ENCODE measurements at regions not wholly inside any gene's neighbourhood (a gene's known extent, or its start where the extent isn't known, plus 50 kb on each side); places are given as distances from the start of the nearest gene placed in this dataset.

DNA sequence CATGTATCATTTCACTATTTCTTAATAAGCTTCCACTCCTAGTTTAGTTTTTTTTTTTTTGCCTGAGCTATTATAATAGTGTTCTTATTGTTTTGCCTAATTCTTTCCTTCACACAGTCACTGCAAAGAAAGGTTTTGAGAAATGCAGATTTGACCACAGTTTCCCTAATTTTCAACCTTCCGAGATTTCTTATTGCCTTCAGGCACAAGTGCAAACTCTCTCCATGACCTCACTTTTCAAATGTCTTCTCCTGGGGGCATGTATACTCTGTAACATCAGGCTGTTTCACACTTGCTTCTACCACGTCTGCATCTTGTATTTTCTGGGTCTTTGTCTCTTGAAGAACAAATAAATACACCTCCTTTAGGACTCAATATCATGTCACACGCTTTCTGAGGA, 339.0 kb upstream of the CITED2 start:
- DNase-seq (ENCODE audit: low read depth), result no peak
- TF ChIP-seq, protein P1, sequence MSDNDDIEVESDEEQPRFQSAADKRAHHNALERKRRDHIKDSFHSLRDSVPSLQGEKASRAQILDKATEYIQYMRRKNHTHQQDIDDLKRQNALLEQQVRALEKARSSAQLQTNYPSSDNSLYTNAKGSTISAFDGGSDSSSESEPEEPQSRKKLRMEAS (IDR thresholded peaks at IDR 0.05; ENCODE audit: low read depth, low read length), result no peak
- TF ChIP-seq POLR2A (IDR thresholded peaks at IDR 0.05; ENCODE audit: extremely low read depth, insufficient read length) (no peak), MYC (IDR thresholded peaks at IDR 0.05; ENCODE audit: low read depth, low read length) (no peak)
- TF ChIP-seq, protein P2, sequence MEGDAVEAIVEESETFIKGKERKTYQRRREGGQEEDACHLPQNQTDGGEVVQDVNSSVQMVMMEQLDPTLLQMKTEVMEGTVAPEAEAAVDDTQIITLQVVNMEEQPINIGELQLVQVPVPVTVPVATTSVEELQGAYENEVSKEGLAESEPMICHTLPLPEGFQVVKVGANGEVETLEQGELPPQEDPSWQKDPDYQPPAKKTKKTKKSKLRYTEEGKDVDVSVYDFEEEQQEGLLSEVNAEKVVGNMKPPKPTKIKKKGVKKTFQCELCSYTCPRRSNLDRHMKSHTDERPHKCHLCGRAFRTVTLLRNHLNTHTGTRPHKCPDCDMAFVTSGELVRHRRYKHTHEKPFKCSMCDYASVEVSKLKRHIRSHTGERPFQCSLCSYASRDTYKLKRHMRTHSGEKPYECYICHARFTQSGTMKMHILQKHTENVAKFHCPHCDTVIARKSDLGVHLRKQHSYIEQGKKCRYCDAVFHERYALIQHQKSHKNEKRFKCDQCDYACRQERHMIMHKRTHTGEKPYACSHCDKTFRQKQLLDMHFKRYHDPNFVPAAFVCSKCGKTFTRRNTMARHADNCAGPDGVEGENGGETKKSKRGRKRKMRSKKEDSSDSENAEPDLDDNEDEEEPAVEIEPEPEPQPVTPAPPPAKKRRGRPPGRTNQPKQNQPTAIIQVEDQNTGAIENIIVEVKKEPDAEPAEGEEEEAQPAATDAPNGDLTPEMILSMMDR (IDR thresholded peaks at IDR 0.05; ENCODE audit: low read depth, low read length), result no peak
- H3K4me3 ChIP-seq (ENCODE audit: low read depth, low read length), result no peak overlapping the region

DNA sequence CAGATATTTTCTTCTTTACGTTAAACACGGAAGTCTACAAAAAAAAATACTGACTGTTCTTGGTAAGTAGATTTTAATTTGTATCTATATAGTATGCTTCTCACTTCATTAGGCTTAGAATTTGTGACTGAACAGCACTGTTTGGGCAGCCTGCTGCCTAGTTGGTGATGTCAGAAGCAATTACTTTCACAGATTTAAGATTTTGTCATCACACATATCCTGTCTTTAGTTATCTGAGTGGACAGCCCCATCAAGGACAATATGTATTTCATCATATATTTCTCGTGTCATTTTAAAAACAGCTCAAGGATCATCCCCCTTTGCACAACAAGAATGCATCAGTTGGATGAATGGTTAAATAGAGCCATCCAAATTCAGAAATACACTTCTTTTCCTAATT, 338.4 kb upstream of the CITED2 start:
- TF ChIP-seq, protein P2 (IDR thresholded peaks at IDR 0.05; ENCODE audit: low read depth, low read length), result no peak
- no peak for TF ChIP-seq MYC (IDR thresholded peaks at IDR 0.05; ENCODE audit: low read depth, low read length)
- no peak overlapping the region for H3K4me3 ChIP-seq (ENCODE audit: low read depth, low read length)
- no peak for DNase-seq (ENCODE audit: low read depth)

DNA sequence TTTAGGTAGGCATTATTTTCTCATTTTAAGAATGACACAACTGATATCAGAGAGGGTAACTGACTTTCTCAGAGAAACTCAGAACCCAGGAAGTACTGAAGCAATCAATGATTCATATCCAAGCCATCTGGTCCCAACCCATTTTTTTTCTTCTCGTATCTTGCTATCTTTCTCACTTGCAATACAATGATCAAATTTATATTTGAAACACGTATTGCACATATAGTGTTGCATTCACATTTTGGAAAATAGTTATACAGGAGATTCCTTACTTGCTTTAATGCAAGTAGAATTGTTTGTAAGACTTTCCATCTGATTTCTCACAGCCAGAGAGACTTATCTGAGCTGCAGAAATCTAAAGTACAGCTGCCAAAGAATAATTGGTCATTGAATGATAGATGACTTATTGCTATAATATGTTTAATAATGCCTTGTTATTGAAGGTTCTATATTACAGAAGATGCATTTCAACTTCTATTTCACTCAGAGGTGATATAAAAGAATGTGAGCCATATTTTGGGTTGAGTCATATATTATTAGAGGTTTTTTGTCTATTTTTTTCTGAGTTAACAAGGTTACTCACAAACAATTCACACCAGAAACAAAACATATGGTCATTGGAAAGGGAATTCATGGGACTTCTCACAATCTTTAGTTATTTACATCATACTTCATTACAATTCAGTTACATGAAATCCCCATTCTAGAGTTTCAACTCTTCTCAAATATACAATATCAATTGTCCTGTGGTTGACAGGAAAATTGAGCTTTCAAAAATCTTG, 337.5 kb upstream of the CITED2 start:
- DNase-seq (ENCODE audit: low read depth), result no peak
- H3K4me3 ChIP-seq (ENCODE audit: low read depth, low read length), result no peak overlapping the region
- no peak for TF ChIP-seq MYC (IDR thresholded peaks at IDR 0.05; ENCODE audit: low read depth, low read length)
- TF ChIP-seq, protein P1 (IDR thresholded peaks at IDR 0.05; ENCODE audit: low read depth, low read length), result no peak
- TF ChIP-seq POLR2A (IDR thresholded peaks at IDR 0.05; ENCODE audit: extremely low read depth, insufficient read length), result no peak
- TF ChIP-seq, protein P2 (IDR thresholded peaks at IDR 0.05; ENCODE audit: low read depth, low read length), result no peak

DNA sequence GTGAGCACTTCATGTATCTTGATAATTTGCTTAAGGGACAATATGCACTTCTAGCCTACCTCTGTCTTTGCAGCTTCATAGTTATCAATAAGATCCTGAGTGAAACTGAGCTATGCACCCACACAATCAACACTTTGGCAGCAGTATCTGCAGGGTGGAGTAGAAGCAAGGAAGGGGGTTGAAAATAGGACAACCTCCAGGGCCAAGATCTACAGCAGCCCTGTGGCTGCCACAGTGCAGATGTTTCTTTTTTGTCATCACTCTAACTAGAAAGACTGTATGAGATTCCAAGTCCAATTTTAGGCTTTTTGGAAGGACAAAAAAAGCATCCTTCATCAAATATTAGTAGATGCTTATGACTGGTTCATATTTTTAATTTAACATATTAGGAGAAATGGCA, 336.1 kb upstream of the CITED2 start:
- TF ChIP-seq MYC (IDR thresholded peaks at IDR 0.05; ENCODE audit: low read depth, low read length), result no peak
- TF ChIP-seq, protein P2 (IDR thresholded peaks at IDR 0.05; ENCODE audit: low read depth, low read length), result no peak
- no peak for TF ChIP-seq POLR2A (IDR thresholded peaks at IDR 0.05; ENCODE audit: extremely low read depth, insufficient read length)
- TF ChIP-seq, protein P1 (IDR thresholded peaks at IDR 0.05; ENCODE audit: low read depth, low read length), result no peak
- H3K4me3 ChIP-seq (ENCODE audit: low read depth, low read length), result no peak overlapping the region
- no peak for DNase-seq (ENCODE audit: low read depth)

DNA sequence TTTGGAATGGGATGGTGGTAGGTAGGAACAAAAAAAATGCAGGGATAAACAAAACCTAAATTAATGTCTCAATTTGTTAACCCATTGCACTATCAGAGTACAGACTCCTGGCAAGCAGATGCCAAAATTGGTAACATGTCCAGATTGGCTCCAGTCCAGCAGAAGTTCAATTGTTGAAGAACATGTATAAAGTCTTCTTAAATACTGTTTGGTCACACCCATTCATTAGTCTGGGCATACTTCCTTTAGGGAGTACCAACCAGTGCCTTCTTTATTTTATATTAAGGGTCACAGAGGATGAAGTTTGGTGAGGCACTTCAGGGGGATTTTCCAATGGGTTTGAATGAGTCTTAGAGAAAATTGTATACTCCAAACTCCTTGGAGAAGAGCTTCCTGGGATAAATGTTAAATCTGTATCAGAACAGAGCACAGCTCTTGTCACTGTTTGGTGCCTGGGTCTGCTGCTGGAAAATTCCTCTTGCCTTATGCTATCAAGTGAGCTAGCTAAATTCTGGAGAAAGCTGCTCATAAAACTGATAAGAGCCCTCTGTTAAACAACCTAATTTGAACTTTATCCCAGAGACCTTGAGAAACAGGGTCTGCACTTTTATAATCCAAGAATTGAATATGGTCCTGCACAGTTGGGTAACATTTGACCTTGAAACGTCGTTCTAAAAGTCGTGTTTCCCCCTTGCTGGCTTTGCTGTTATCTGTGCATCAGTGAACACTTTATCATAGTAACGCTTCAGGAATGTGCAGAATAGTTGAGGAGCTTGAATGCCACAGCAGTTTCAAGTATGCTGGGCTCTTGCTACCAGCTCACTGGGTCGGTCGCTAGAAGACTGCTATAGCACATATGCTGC, 334.1 kb upstream of the CITED2 start:
- no peak overlapping the region for H3K4me3 ChIP-seq (ENCODE audit: low read depth, low read length)
- no peak for DNase-seq (ENCODE audit: low read depth)
- TF ChIP-seq MYC (IDR thresholded peaks at IDR 0.05; ENCODE audit: low read depth, low read length), result no peak
- TF ChIP-seq POLR2A (IDR thresholded peaks at IDR 0.05; ENCODE audit: extremely low read depth, insufficient read length), result no peak

DNA sequence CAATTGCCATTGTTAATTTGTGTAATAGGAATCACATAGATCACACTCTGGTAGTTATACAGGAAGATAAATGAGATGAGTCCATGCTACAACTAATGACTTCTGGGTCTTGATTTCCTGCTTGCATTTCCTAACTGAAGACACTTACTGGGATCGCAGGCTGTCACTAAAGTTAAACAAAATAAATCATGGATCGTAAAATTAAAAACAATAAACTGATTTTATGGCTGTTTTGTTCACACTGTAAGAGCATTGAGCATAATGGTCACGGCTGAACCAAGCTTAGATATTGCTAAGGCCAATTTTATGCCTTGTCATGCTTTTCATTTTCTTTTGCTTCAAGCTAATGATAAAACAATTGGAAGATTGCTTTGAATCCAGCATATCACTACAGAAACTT, 332.5 kb upstream of the CITED2 start:
- no peak for DNase-seq (ENCODE audit: low read depth)
- H3K4me3 ChIP-seq (ENCODE audit: low read depth, low read length), result no peak overlapping the region
- TF ChIP-seq POLR2A (IDR thresholded peaks at IDR 0.05; ENCODE audit: extremely low read depth, insufficient read length), result no peak
- TF ChIP-seq, protein P2 (IDR thresholded peaks at IDR 0.05; ENCODE audit: low read depth, low read length), result no peak
- TF ChIP-seq, protein P1 (IDR thresholded peaks at IDR 0.05; ENCODE audit: low read depth, low read length), result no peak
- no peak for TF ChIP-seq MYC (IDR thresholded peaks at IDR 0.05; ENCODE audit: low read depth, low read length)
